Panc1 (cell line): ENCODE measurements at regions not wholly inside any gene's neighbourhood (a gene's known extent, or its start where the extent isn't known, plus 50 kb on each side); places are given as distances from the start of the nearest gene placed in this dataset.

ENCODE experiments used
- ATAC-seq: fragments of 200-7000 bp; cut with Tn5 transposase; 2 replicates; pipeline ENCODE4 v1.9.1; 2020; ENCODE audit warnings: mild to moderate bottlenecking, moderate library complexity
- BruUV-seq: library from RNA; stranded (reverse); fragments of 400-500 nt; replicated peaks from 2 replicates; lab custom pipeline; 2021; lab: Mats Ljungman, UMichigan
- CTCF ChIA-PET: fragments of 300-600 bp; sonication (Branson Sonifier 250); formaldehyde crosslinking; loops from one replicate; lab custom pipeline; 2022; ENCODE audit warnings: antibody characterized with exemption; lab: Charles Lee
- POLR2A ChIA-PET: fragments of 300-600 bp; sonication (Branson Sonifier 250); formaldehyde crosslinking; loops from one replicate; lab custom pipeline; 2022; ENCODE audit warnings: antibody characterized with exemption; lab: Charles Lee
- DNase-seq: peaks from one replicate; pipeline ENCODE4 v3.0.0-alpha.2; 2010; ENCODE audit warnings: low read depth, low spot score
- H3K27ac ChIP-seq: 2 replicates; pipeline ENCODE4 v1.5.1; 2011; ENCODE audit warnings: mild to moderate bottlenecking, low read length, inconsistent platforms
- H3K27me3 ChIP-seq: fragments of 200-500 bp; sonication (Bioruptor generic); 2 replicates; pipeline ENCODE4 v1.6.0; 2014; ENCODE audit warnings: low read length, inconsistent platforms; ENCODE audit not compliant: control insufficient read depth, insufficient read depth
- H3K36me3 ChIP-seq: fragments of 200-500 bp; sonication (Bioruptor generic); 2 replicates; pipeline ENCODE4 v1.5.1; 2014; ENCODE audit warnings: inconsistent platforms, mild to moderate bottlenecking, low read length, moderate library complexity; ENCODE audit not compliant: control insufficient read depth, insufficient read depth
- H3K4me1 ChIP-seq: 2 replicates; pipeline ENCODE4 v1.5.1; 2011; ENCODE audit warnings: inconsistent platforms, mild to moderate bottlenecking, low read length, moderate library complexity; ENCODE audit not compliant: control insufficient read depth, insufficient read depth
- H3K4me3 ChIP-seq, 2 experiments: 2 replicates each; pipeline ENCODE4 v1.5.1; 2011 to 2012; ENCODE audit warnings: low read depth in 2 of 2, low read length in 2 of 2, mild to moderate bottlenecking in 2 of 2, inconsistent platforms in 1 of 2, moderate library complexity in 1 of 2
- H3K9me3 ChIP-seq: fragments of 200-500 bp; sonication (Bioruptor generic); 2 replicates; pipeline ENCODE4 v1.5.1; 2014; ENCODE audit warnings: low read depth, mild to moderate bottlenecking, inconsistent platforms, low read length, moderate library complexity; ENCODE audit not compliant: control insufficient read depth, insufficient read depth
- CTCF ChIP-seq: fragments of 450-650 bp; IDR thresholded peaks from 2 replicates; pipeline ENCODE4 v1.5.1; 2017; ENCODE audit warnings: mild to moderate bottlenecking
- POLR2AphosphoS5 ChIP-seq: IDR thresholded peaks from 2 replicates; pipeline ENCODE4 v1.6.1; 2012; ENCODE audit warnings: mild to moderate bottlenecking, low read depth, low read length, moderate library complexity
- REST ChIP-seq, 2 experiments: IDR thresholded peaks; 2 replicates each; pipeline ENCODE4 v1.6.1; 2011 to 2012; ENCODE audit warnings: low read depth in 2 of 2, control low read depth in 1 of 2, low read length in 1 of 2, mild to moderate bottlenecking in 1 of 2, moderate library complexity in 1 of 2; ENCODE audit not compliant: insufficient read depth in 1 of 2
- SIN3A ChIP-seq: IDR thresholded peaks from 2 replicates; pipeline ENCODE4 v1.6.1; 2012; ENCODE audit warnings: low read depth, mild to moderate bottlenecking, low read length, moderate library complexity, borderline replicate concordance; ENCODE audit not compliant: insufficient read depth
- TCF7L2 ChIP-seq: IDR thresholded peaks from 2 replicates; pipeline ENCODE4 v1.6.1; 2011; ENCODE audit warnings: mild to moderate bottlenecking, low read depth, low read length, inconsistent platforms
- in situ Hi-C: cut with HindIII; loops from 2 replicates; pipeline ENCODE4 v1.10.0; 2016; ENCODE audit warnings: low sequenced_read_pairs, low pct_unique_long_range_greater_than_20kb
- intact Hi-C: fragments of 100-400 bp; cut with micrococcal nuclease; formaldehyde crosslinking; loops from one replicate; pipeline ENCODE4 v1.10.0; 2022; ENCODE audit not compliant: unreplicated experiment

DNA sequence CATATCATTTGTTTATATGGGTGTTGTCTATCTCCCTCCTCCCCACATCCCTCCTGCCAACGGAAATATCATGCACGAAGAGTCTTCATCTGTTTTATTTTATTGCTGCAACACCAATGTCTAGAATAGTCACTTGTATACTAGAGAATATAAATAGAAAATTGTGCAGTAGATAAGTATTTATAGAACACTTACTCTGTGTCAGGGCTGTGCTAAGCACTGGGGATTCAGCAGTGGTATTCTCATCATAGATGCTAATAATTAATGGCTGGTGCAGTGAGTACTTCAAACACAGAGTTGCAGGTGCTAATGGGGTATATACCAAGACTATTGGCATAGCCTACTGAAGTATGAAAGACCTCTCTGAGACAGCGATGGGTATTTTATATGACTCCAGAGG is 353.5 kb upstream of the CDH6 start:
- CTCF ChIA-PET: no interaction called here
- POLR2A ChIA-PET: no interaction called here
- in situ Hi-C loops: no loop called here

GRCh38 chr5:30838936-30839496 is 354.5 kb upstream of the CDH6 start:
- intact Hi-C loops (no loop called here), in situ Hi-C loops (no loop called here)
- TF ChIP-seq CTCF: no peak
- no peak for TF ChIP-seq TCF7L2
- TF ChIP-seq POLR2AphosphoS5: no peak
- TF ChIP-seq REST (IDR thresholded peaks at IDR 0.05; ENCODE audit: insufficient read depth in 1 of 2, low read depth in 2 of 2, low read length in 1 of 2): no peak
- no peak for TF ChIP-seq SIN3A
- Histone ChIP-seq H3K27me3 (no peaks in the 10 kb centered on the region), H3K4me3 (no peak overlapping the region), H3K36me3 (no peaks in the 10 kb centered on the region), H3K27ac (no peak overlapping the region), H3K9me3 (no peaks in the 10 kb centered on the region), H3K4me1 (no peaks in the 10 kb centered on the region)
- CTCF ChIA-PET: no interaction called here
- BruUV-seq: no TSS peak
- ATAC-seq (no peak), DNase-seq (no peak)
- POLR2A ChIA-PET: no interaction called here

More for the DNA sequence above, 353.5 kb upstream of the CDH6 start:
- ATAC-seq (no peak), DNase-seq (no peak)
- Histone ChIP-seq H3K4me3 (no peak overlapping the region), H3K36me3 (no peaks in the 10 kb centered on the region), H3K4me1 (no peaks in the 10 kb centered on the region), H3K27ac (no peak overlapping the region), H3K9me3 (no peaks in the 10 kb centered on the region), H3K27me3 (no peaks in the 10 kb centered on the region)
- no TSS peak for BruUV-seq
- TF ChIP-seq SIN3A (no peak), REST (IDR thresholded peaks at IDR 0.05; ENCODE audit: insufficient read depth in 1 of 2, low read depth in 2 of 2, low read length in 1 of 2) (no peak), POLR2AphosphoS5 (no peak), CTCF (no peak), TCF7L2 (no peak)
- intact Hi-C loops: no loop called here
